ENCODE measurements at regions not wholly inside any gene's neighbourhood (a gene's known extent, or its start where the extent isn't known, plus 50 kb on each side); places are given as distances from the start of the nearest gene placed in this dataset.

- H2AFZ ChIP-seq (ENCODE audit: low read depth, low read length) = no peak overlapping the region
- no peak for TF ChIP-seq SMC3 (conservative IDR thresholded peaks at IDR 0.05; ENCODE audit: poor library complexity)
- no peak for TF ChIP-seq REST (IDR thresholded peaks at IDR 0.05; ENCODE audit: borderline replicate concordance)
- no peak for TF ChIP-seq EZH2 (IDR thresholded peaks at IDR 0.05; ENCODE audit: borderline replicate concordance, insufficient read depth, low read length, poor library complexity, severe bottlenecking)
- TF ChIP-seq RAD21 (conservative IDR thresholded peaks at IDR 0.05) = no peak
- TF ChIP-seq, protein P1, sequence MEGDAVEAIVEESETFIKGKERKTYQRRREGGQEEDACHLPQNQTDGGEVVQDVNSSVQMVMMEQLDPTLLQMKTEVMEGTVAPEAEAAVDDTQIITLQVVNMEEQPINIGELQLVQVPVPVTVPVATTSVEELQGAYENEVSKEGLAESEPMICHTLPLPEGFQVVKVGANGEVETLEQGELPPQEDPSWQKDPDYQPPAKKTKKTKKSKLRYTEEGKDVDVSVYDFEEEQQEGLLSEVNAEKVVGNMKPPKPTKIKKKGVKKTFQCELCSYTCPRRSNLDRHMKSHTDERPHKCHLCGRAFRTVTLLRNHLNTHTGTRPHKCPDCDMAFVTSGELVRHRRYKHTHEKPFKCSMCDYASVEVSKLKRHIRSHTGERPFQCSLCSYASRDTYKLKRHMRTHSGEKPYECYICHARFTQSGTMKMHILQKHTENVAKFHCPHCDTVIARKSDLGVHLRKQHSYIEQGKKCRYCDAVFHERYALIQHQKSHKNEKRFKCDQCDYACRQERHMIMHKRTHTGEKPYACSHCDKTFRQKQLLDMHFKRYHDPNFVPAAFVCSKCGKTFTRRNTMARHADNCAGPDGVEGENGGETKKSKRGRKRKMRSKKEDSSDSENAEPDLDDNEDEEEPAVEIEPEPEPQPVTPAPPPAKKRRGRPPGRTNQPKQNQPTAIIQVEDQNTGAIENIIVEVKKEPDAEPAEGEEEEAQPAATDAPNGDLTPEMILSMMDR (IDR thresholded peaks at IDR 0.05; ENCODE audit: poor library complexity, severe bottlenecking) = no peak
- H3F3A ChIP-seq (ENCODE audit: insufficient read depth, low read length, poor library complexity, severe bottlenecking) = no peaks in the 10 kb centered on the region
- H3K9me2 ChIP-seq (ENCODE audit: insufficient read depth, low read length) = no peaks in the 10 kb centered on the region
- no peak overlapping the region for H3K4me2 ChIP-seq (ENCODE audit: low read length)
- no peaks in the 10 kb centered on the region for H3K36me3 ChIP-seq (ENCODE audit: insufficient read depth, low read length)
- no peaks in the 10 kb centered on the region for H3K9me3 ChIP-seq (ENCODE audit: low read length)
- no peak overlapping the region for H3K9ac ChIP-seq (ENCODE audit: low read length)
- H3K27me3 ChIP-seq (ENCODE audit: insufficient read depth, low read depth, low read length) = no peaks in the 10 kb centered on the region
- H3K79me2 ChIP-seq (replicated peaks; ENCODE audit: insufficient read depth, low read length) = no peaks in the 10 kb centered on the region
- H4K20me1 ChIP-seq (ENCODE audit: insufficient read depth) = no peaks in the 10 kb centered on the region
- no peak overlapping the region for H3K4me3 ChIP-seq (ENCODE audit: low read length)
- no peak overlapping the region for H3K27ac ChIP-seq (ENCODE audit: low read length)
Measured at GRCh38 chr11:127713226-127713625, 712.7 kb upstream of the KIRREL3 start.

DNA sequence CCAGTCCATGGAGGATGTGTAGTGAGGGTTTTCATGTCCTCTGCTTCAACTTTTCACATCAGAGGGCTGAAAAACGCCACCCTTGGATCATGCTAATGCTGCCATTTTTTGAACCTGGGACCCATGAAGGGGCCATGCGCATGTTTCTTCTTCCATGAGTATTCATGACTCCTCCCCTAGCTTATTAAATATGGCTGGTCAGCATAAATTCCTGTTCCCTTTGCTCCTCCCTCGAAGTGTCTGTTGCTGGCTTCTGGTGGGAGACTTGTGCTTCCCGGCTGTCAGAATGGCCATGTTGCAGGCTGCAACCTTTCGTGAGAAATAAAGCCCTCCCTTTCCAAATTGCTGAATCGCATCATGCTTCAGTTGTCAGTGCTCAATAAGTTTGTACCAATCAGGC is 711.2 kb upstream of the KIRREL3 start:
- Histone ChIP-seq H3K9me3 (ENCODE audit: low read length) (no peaks in the 10 kb centered on the region), H2AFZ (ENCODE audit: low read depth, low read length) (no peak overlapping the region), H3K9me2 (ENCODE audit: insufficient read depth, low read length) (no peaks in the 10 kb centered on the region)

More for the DNA sequence above, 711.2 kb upstream of the KIRREL3 start:
- Histone ChIP-seq H3K4me2 (ENCODE audit: low read length) (no peak overlapping the region), H3K27me3 (ENCODE audit: insufficient read depth, low read depth, low read length) (no peaks in the 10 kb centered on the region), H3K79me2 (replicated peaks; ENCODE audit: insufficient read depth, low read length) (no peaks in the 10 kb centered on the region), H3K36me3 (ENCODE audit: insufficient read depth, low read length) (no peaks in the 10 kb centered on the region), H4K20me1 (ENCODE audit: insufficient read depth) (no peaks in the 10 kb centered on the region), H3K27ac (ENCODE audit: low read length) (no peak overlapping the region), H3K9ac (ENCODE audit: low read length) (no peak overlapping the region), H3K4me3 (ENCODE audit: low read length) (no peak overlapping the region), H3F3A (ENCODE audit: insufficient read depth, low read length, poor library complexity, severe bottlenecking) (no peaks in the 10 kb centered on the region)
- no peak for TF ChIP-seq TAF1 (IDR thresholded peaks at IDR 0.05; ENCODE audit: low read depth)
- TF ChIP-seq EP300 (conservative IDR thresholded peaks at IDR 0.05; ENCODE audit: poor library complexity, severe bottlenecking) = no peak
- no peak for TF ChIP-seq SMC3 (conservative IDR thresholded peaks at IDR 0.05; ENCODE audit: poor library complexity)
- no peak for TF ChIP-seq EZH2 (IDR thresholded peaks at IDR 0.05; ENCODE audit: borderline replicate concordance, insufficient read depth, low read length, poor library complexity, severe bottlenecking)
- no peak for TF ChIP-seq MXI1 (conservative IDR thresholded peaks at IDR 0.05; ENCODE audit: poor library complexity, severe bottlenecking)
- no peak for TF ChIP-seq RAD21 (conservative IDR thresholded peaks at IDR 0.05)
- no peak for TF ChIP-seq REST (IDR thresholded peaks at IDR 0.05; ENCODE audit: borderline replicate concordance)
- TF ChIP-seq, protein P1 (IDR thresholded peaks at IDR 0.05; ENCODE audit: poor library complexity, severe bottlenecking) = no peak
- TF ChIP-seq POLR2AphosphoS5 (IDR thresholded peaks at IDR 0.05) = no peak
